IMR-90 (cell line): ENCODE measurements at regions not wholly inside any gene's neighbourhood (a gene's known extent, or its start where the extent isn't known, plus 50 kb on each side); places are given as distances from the start of the nearest gene placed in this dataset.

Experiments
- ATAC-seq: fragments of 200-7000 bp; cut with Tn5 transposase; 2 replicates; pipeline ENCODE4 v1.9.1; 2020; ENCODE audit warnings: low read depth, mild to moderate bottlenecking, moderate library complexity
- BruUV-seq: library from RNA; stranded (reverse); fragments of 400-500 nt; replicated peaks from 2 replicates; lab custom pipeline; 2021; lab: Mats Ljungman, UMichigan
- CTCF ChIA-PET: fragments of 300-600 bp; formaldehyde crosslinking; extraction: SDS; loops from one replicate; lab custom pipeline; 2021; ENCODE audit warnings: antibody characterized with exemption; lab: Yijun Ruan, JAX
- POLR2A ChIA-PET: fragments of 300-600 bp; sonication (Branson Sonifier 250); formaldehyde crosslinking; loops from one replicate; lab custom pipeline; 2022; ENCODE audit warnings: antibody characterized with exemption; ENCODE audit not compliant: unreplicated experiment; lab: Charles Lee
- DNase-seq: peaks from one replicate; pipeline ENCODE4 v3.0.0; 2013
- H2AFZ ChIP-seq: replicated peaks from 2 replicates; pipeline ENCODE3; 2013; ENCODE audit warnings: low read length, mild to moderate bottlenecking; ENCODE audit not compliant: poor library complexity
- H2AK5ac ChIP-seq: 2 replicates; pipeline ENCODE4 v1.6.1; 2013; ENCODE audit warnings: low read depth, low read length, inconsistent platforms
- H2AK9ac ChIP-seq: replicated peaks from 2 replicates; pipeline ENCODE3; 2013; ENCODE audit warnings: mild to moderate bottlenecking, low read depth, low read length, moderate library complexity; ENCODE audit not compliant: poor library complexity
- H2BK120ac ChIP-seq: 2 replicates; pipeline ENCODE4 v1.6.1; 2013; ENCODE audit warnings: low read depth, low read length, inconsistent platforms
- H2BK15ac ChIP-seq: 3 replicates; pipeline ENCODE4 v1.6.1; 2013; ENCODE audit warnings: low read depth, low read length, inconsistent platforms
- H2BK20ac ChIP-seq: 2 replicates; pipeline ENCODE4 v1.6.1; 2013; ENCODE audit warnings: low read depth, mild to moderate bottlenecking, inconsistent platforms, low read length, moderate library complexity
- H2BK5ac ChIP-seq: 2 replicates; pipeline ENCODE4 v1.6.1; 2013; ENCODE audit warnings: mild to moderate bottlenecking, low read depth, low read length, inconsistent platforms; ENCODE audit not compliant: poor library complexity, severe bottlenecking
- H3K14ac ChIP-seq: replicated peaks from 2 replicates; pipeline ENCODE4 v1.6.1; 2013; ENCODE audit warnings: low read depth, low read length, inconsistent platforms
- H3K18ac ChIP-seq: 2 replicates; pipeline ENCODE4 v1.6.1; 2013; ENCODE audit warnings: low read depth, low read length, control low read depth
- H3K23ac ChIP-seq: 2 replicates; pipeline ENCODE4 v1.6.1; 2013; ENCODE audit warnings: low read depth, low read length, inconsistent platforms
- H3K27ac ChIP-seq: 2 replicates; pipeline ENCODE4 v1.5.1; 2013; ENCODE audit warnings: mild to moderate bottlenecking, control low read depth, low read length; ENCODE audit not compliant: insufficient read depth
- H3K27me3 ChIP-seq: 2 replicates; pipeline ENCODE4 v1.6.1; 2013; ENCODE audit warnings: low read length; ENCODE audit not compliant: control insufficient read depth, insufficient read depth
- H3K36me3 ChIP-seq: 2 replicates; pipeline ENCODE4 v1.6.1; 2013; ENCODE audit warnings: low read length, mixed read lengths; ENCODE audit not compliant: control insufficient read depth, insufficient read depth
- H3K4ac ChIP-seq: 2 replicates; pipeline ENCODE4 v1.6.1; 2013; ENCODE audit warnings: low read depth, low read length, inconsistent platforms
- H3K4me1 ChIP-seq: 2 replicates; pipeline ENCODE4 v1.6.1; 2013; ENCODE audit warnings: low read length, mixed read lengths; ENCODE audit not compliant: control insufficient read depth, insufficient read depth
- H3K4me2 ChIP-seq: 2 replicates; pipeline ENCODE4 v1.6.1; 2013; ENCODE audit warnings: low read depth, mild to moderate bottlenecking, control low read depth, low read length, moderate library complexity
- H3K4me3 ChIP-seq: 2 replicates; pipeline ENCODE4 v1.5.1; 2013; ENCODE audit warnings: low read depth, mild to moderate bottlenecking, control low read depth, low read length, moderate library complexity; ENCODE audit not compliant: insufficient read depth
- H3K56ac ChIP-seq: 2 replicates; pipeline ENCODE4 v1.6.1; 2013; ENCODE audit warnings: low read length, inconsistent platforms; ENCODE audit not compliant: insufficient read depth; ENCODE audit errors: extremely low read depth
- H3K79me1 ChIP-seq, 2 experiments: 2 replicates each; pipeline ENCODE4 v1.6.1; 2013; ENCODE audit warnings: low read length in 2 of 2, inconsistent platforms in 1 of 2, low read depth in 1 of 2
- H3K9ac ChIP-seq: 2 replicates; pipeline ENCODE4 v1.6.1; 2013; ENCODE audit warnings: low read depth, low read length, control low read depth
- H3K9me1 ChIP-seq: 2 replicates; pipeline ENCODE4 v1.6.1; 2013; ENCODE audit warnings: low read length, inconsistent platforms; ENCODE audit not compliant: insufficient read depth
- H3K9me3 ChIP-seq: 2 replicates; pipeline ENCODE4 v1.6.1; 2013; ENCODE audit warnings: low read length; ENCODE audit not compliant: control insufficient read depth, insufficient read depth
- H4K20me1 ChIP-seq: 2 replicates; pipeline ENCODE4 v1.6.1; 2013; ENCODE audit warnings: low read length, inconsistent platforms; ENCODE audit not compliant: insufficient read depth
- H4K5ac ChIP-seq: 2 replicates; pipeline ENCODE4 v1.6.1; 2013; ENCODE audit warnings: mild to moderate bottlenecking, low read depth, low read length, control low read depth
- H4K8ac ChIP-seq, 2 experiments: 2 replicates each; pipeline ENCODE4 v1.6.1; 2013; ENCODE audit warnings: low read depth in 2 of 2, low read length in 2 of 2, control low read depth in 1 of 2, inconsistent platforms in 1 of 2
- H4K91ac ChIP-seq: 2 replicates; pipeline ENCODE4 v1.6.1; 2013; ENCODE audit warnings: low read depth, low read length, inconsistent platforms; ENCODE audit not compliant: insufficient read depth
- BHLHE40 ChIP-seq: fragments of 150-350 bp; IDR thresholded peaks from 2 replicates; pipeline ENCODE4 v1.6.1; 2016; ENCODE audit warnings: mild to moderate bottlenecking, low read depth, low read length
- CEBPB ChIP-seq: IDR thresholded peaks from 2 replicates; pipeline ENCODE4 v1.6.1; 2012; ENCODE audit warnings: low read depth, low read length, improper control_type of control experiment
- CHD1 ChIP-seq: IDR thresholded peaks from 2 replicates; pipeline ENCODE4 v1.6.1; 2012; ENCODE audit warnings: low read depth, low read length, improper control_type of control experiment
- CTCF ChIP-seq: conservative IDR thresholded peaks from 2 replicates; pipeline ENCODE4 v1.5.1; 2012; ENCODE audit warnings: mild to moderate bottlenecking, low read depth, low read length, improper control_type of control experiment
- ELK1 ChIP-seq: fragments of 150-350 bp; IDR thresholded peaks from 2 replicates; pipeline ENCODE4 v1.6.1; 2016; ENCODE audit warnings: low read depth, mild to moderate bottlenecking, low read length, moderate library complexity, borderline replicate concordance
- FOS ChIP-seq: fragments of 150-350 bp; IDR thresholded peaks from 2 replicates; pipeline ENCODE4 v1.6.1; 2016; ENCODE audit warnings: low read depth, low read length
- MAFK ChIP-seq: IDR thresholded peaks from 2 replicates; pipeline ENCODE4 v1.6.1; 2012; ENCODE audit warnings: low read depth, low read length, improper control_type of control experiment
- MAZ ChIP-seq: IDR thresholded peaks from 2 replicates; pipeline ENCODE4 v1.6.1; 2012; ENCODE audit warnings: low read depth, mild to moderate bottlenecking, low read length, improper control_type of control experiment, moderate library complexity, borderline replicate concordance
- MXI1 ChIP-seq: IDR thresholded peaks from 2 replicates; pipeline ENCODE4 v1.6.1; 2012; ENCODE audit warnings: low read depth, mild to moderate bottlenecking, low read length, moderate library complexity, borderline replicate concordance
- NFE2L2 ChIP-seq: fragments of 150-350 bp; IDR thresholded peaks from 2 replicates; pipeline ENCODE4 v1.6.1; 2016; ENCODE audit warnings: low read depth, mild to moderate bottlenecking, low read length
- POLR2A ChIP-seq: IDR thresholded peaks from 2 replicates; pipeline ENCODE4 v1.6.1; 2012; ENCODE audit warnings: mild to moderate bottlenecking, low read depth, low read length
- RCOR1 ChIP-seq: IDR thresholded peaks from 2 replicates; pipeline ENCODE4 v1.6.1; 2012; ENCODE audit warnings: mild to moderate bottlenecking, low read length, improper control_type of control experiment; ENCODE audit not compliant: insufficient replicate concordance
- RFX5 ChIP-seq: IDR thresholded peaks from 2 replicates; pipeline ENCODE4 v1.8.0; 2012; ENCODE audit warnings: low read depth, mild to moderate bottlenecking, low read length, moderate library complexity
- SMC3 ChIP-seq: fragments of 150-350 bp; IDR thresholded peaks from 2 replicates; pipeline ENCODE4 v1.6.1; 2016; ENCODE audit warnings: low read depth, mild to moderate bottlenecking, antibody characterized with exemption, low read length, moderate library complexity
- USF2 ChIP-seq: fragments of 150-350 bp; IDR thresholded peaks from 2 replicates; pipeline ENCODE4 v1.6.1; 2017; ENCODE audit warnings: mild to moderate bottlenecking, antibody characterized with exemption, low read length, low read depth
- dilution Hi-C: fragments of 300-500 bp; cut with HindIII; formaldehyde crosslinking; loops from one replicate; pipeline ENCODE4 v1.14.3; 2018; ENCODE audit warnings: low sequenced_read_pairs; ENCODE audit not compliant: unreplicated experiment
- in situ Hi-C: fragments of 300-500 bp; cut with MboI; formaldehyde crosslinking; loops from 3 replicates; pipeline ENCODE4 v1.14.3; 2019; ENCODE audit warnings: low sequenced_read_pairs, inconsistent platforms, mixed read lengths
- intact Hi-C: fragments of 100-400 bp; cut with micrococcal nuclease; formaldehyde crosslinking; loops from 2 replicates; pipeline ENCODE4 v1.10.0; 2022

GRCh38 chr7:4574851-4575250 lies 107.2 kb upstream of the FOXK1 start:
- Histone ChIP-seq H3K9ac (no peak overlapping the region), H2AK9ac (no peak overlapping the region), H4K91ac (no peak overlapping the region), H4K8ac (no peak overlapping the region), H3K79me1 (no peaks in the 10 kb centered on the region), H3K4ac (no peak overlapping the region), H3K4me1 (no peaks in the 10 kb centered on the region), H3K36me3 (no peaks in the 10 kb centered on the region), H3K9me3 (peaks cover 2% of the 10 kb centered on the region), H3K18ac (no peak overlapping the region), H3K56ac (no peak overlapping the region), H3K9me1 (no peaks in the 10 kb centered on the region), H2BK20ac (no peak overlapping the region), H2BK15ac (no peak overlapping the region), H4K5ac (no peak overlapping the region), H3K27me3 (no peaks in the 10 kb centered on the region; the same call in 1 of the 2 replicates), H3K14ac (no peak overlapping the region), H3K4me3 (no peak overlapping the region), H2BK120ac (no peak overlapping the region), H2AK5ac (no peak overlapping the region), H4K20me1 (no peaks in the 10 kb centered on the region), H2BK5ac (no peak overlapping the region), H3K27ac (no peak overlapping the region), H3K23ac (no peak overlapping the region), H3K4me2 (no peak overlapping the region), H2AFZ (no peak overlapping the region)
- no peak for DNase-seq
- in situ Hi-C loops (no loop called here), dilution Hi-C loops (no loop called here), intact Hi-C loops (no loop called here)
- ATAC-seq: no peak
- CTCF ChIA-PET: no interaction called here
- TF ChIP-seq ELK1 (no peak), MXI1 (no peak), MAZ (no peak), MAFK (no peak), BHLHE40 (no peak), CTCF (no peak), SMC3 (no peak), NFE2L2 (no peak), CHD1 (no peak), RCOR1 (no peak), CEBPB (no peak), USF2 (no peak), RFX5 (no peak), POLR2A (no peak), FOS (no peak)
- POLR2A ChIA-PET: no interaction called here
- BruUV-seq: no TSS peak
